Kidney (tissue), 13 donors: ENCODE measurements at regions not wholly inside any gene's neighbourhood (a gene's known extent, or its start where the extent isn't known, plus 50 kb on each side); places are given as distances from the start of the nearest gene placed in this dataset.

Experiments
- DNase-seq, 5 donors: peaks; one replicate each; pipeline ENCODE4 v3.0.0-alpha.2; 2013 to 2020
- FAIRE-seq: peaks from 2 replicates; lab custom pipeline; 2012; peaks lifted over from hg19 to GRCh38; lab: Jason Lieb, UNC
- H3K27ac ChIP-seq, 2 donors: one replicate each; pipeline ENCODE4 v1.7.0; 2013; ENCODE audit warnings: low read depth in 2 of 2, low read length in 2 of 2, inconsistent platforms in 1 of 2
- H3K27me3 ChIP-seq: one replicate; pipeline ENCODE4 v1.7.1; 2013; ENCODE audit warnings: low read length, inconsistent platforms; ENCODE audit not compliant: control insufficient read depth, insufficient read depth
- H3K36me3 ChIP-seq, 3 donors: one replicate each; pipeline versions ENCODE4 v1.7.0 to v1.7.1; 2013; ENCODE audit warnings: low read length in 3 of 3, control low read depth in 1 of 3, inconsistent platforms in 1 of 3; ENCODE audit not compliant: insufficient read depth in 3 of 3, control insufficient read depth in 2 of 3
- H3K4me1 ChIP-seq, 3 donors: one replicate each; pipeline versions ENCODE4 v1.7.0 to v1.7.1; 2013; ENCODE audit warnings: low read length in 3 of 3, inconsistent platforms in 1 of 3, low read depth in 1 of 3; ENCODE audit not compliant: control insufficient read depth in 2 of 3, insufficient read depth in 2 of 3
- H3K4me3 ChIP-seq, 3 donors: one replicate each; pipeline versions ENCODE4 v1.7.0 to v1.8.1; 2013; ENCODE audit warnings: low read length in 3 of 3, control low read depth in 1 of 3, inconsistent platforms in 1 of 3
- H3K9ac ChIP-seq, 3 donors: one replicate each; pipeline versions ENCODE4 v1.7.0 to v1.7.1; 2013; ENCODE audit warnings: low read length in 3 of 3, control low read depth in 1 of 3, inconsistent platforms in 1 of 3
- H3K9me3 ChIP-seq, 3 donors: one replicate each; pipeline versions ENCODE4 v1.7.0 to v1.7.1; 2013; ENCODE audit warnings: low read length in 3 of 3, control low read depth in 1 of 3, inconsistent platforms in 1 of 3; ENCODE audit not compliant: control insufficient read depth in 2 of 3, insufficient read depth in 1 of 3
- CTCF ChIP-seq: IDR thresholded peaks from 3 replicates; pipeline ENCODE4 v1.5.1; 2012; ENCODE audit warnings: mild to moderate bottlenecking, moderate library complexity, borderline replicate concordance; ENCODE audit not compliant: insufficient read depth; ENCODE audit errors: extremely low read depth
- intact Hi-C: fragments of 100-400 bp; cut with DNase I; formaldehyde crosslinking; loops from one replicate; pipeline ENCODE4 v1.11.1; 2022
- donor health status: control.
- donor health status: control.
- donor health status: control.
- donor health status: control.
- donor health status: control.
- donor health status: DM: yes; HTN: yes; CAD: no.
- donor health status: Normal renal cell carcinoma (clear cell type).

- no peak overlapping the region for H3K4me3 ChIP-seq
- peak in 4 of 5 donors; percentile 36 to 63 (median 50) for DNase-seq
- no peaks in the 10 kb centered on the region for H3K9me3 ChIP-seq
- intact Hi-C loops: no loop called here
- H3K4me1 ChIP-seq: no peaks in the 10 kb centered on the region
- TF ChIP-seq CTCF: peak; percentile 73
- no peak overlapping the region for H3K27ac ChIP-seq
- no peaks in the 10 kb centered on the region for H3K36me3 ChIP-seq
- FAIRE-seq: no peak
- peaks cover 17% of the 10 kb centered on the region for H3K27me3 ChIP-seq
- H3K9ac ChIP-seq: no peak overlapping the region
These were observed 181.3 kb upstream of the STK26 start for GRCh38 chrX:131841496-131842437.

- no peak overlapping the region for H3K4me3 ChIP-seq
- no peak overlapping the region for H3K27ac ChIP-seq
- no peak for FAIRE-seq
- peaks cover 15% of the 10 kb centered on the region for H3K27me3 ChIP-seq
- no peak for TF ChIP-seq CTCF
- H3K9ac ChIP-seq: no peak overlapping the region
- intact Hi-C loops: no loop called here
- H3K9me3 ChIP-seq: no peaks in the 10 kb centered on the region
- no peaks in the 10 kb centered on the region for H3K4me1 ChIP-seq
- DNase-seq: no peak
- no peaks in the 10 kb centered on the region for H3K36me3 ChIP-seq
These were observed 179.1 kb upstream of the STK26 start for GRCh38 chrX:131843987-131844386.

- no peak overlapping the region for H3K9ac ChIP-seq
- no peaks in the 10 kb centered on the region for H3K9me3 ChIP-seq
- H3K27me3 ChIP-seq: peaks cover 20% of the 10 kb centered on the region
- DNase-seq: no peak
- no peaks in the 10 kb centered on the region for H3K36me3 ChIP-seq
- H3K4me1 ChIP-seq: no peaks in the 10 kb centered on the region
- intact Hi-C loops: no loop called here
- no peak overlapping the region for H3K4me3 ChIP-seq
- H3K27ac ChIP-seq: no peak overlapping the region
- no peak for FAIRE-seq
- TF ChIP-seq CTCF: no peak
These were observed 177.9 kb upstream of the STK26 start for GRCh38 chrX:131845201-131845600.
